ENCODE measurements at regions not wholly inside any gene's neighbourhood (a gene's known extent, or its start where the extent isn't known, plus 50 kb on each side); places are given as distances from the start of the nearest gene placed in this dataset.

DNA sequence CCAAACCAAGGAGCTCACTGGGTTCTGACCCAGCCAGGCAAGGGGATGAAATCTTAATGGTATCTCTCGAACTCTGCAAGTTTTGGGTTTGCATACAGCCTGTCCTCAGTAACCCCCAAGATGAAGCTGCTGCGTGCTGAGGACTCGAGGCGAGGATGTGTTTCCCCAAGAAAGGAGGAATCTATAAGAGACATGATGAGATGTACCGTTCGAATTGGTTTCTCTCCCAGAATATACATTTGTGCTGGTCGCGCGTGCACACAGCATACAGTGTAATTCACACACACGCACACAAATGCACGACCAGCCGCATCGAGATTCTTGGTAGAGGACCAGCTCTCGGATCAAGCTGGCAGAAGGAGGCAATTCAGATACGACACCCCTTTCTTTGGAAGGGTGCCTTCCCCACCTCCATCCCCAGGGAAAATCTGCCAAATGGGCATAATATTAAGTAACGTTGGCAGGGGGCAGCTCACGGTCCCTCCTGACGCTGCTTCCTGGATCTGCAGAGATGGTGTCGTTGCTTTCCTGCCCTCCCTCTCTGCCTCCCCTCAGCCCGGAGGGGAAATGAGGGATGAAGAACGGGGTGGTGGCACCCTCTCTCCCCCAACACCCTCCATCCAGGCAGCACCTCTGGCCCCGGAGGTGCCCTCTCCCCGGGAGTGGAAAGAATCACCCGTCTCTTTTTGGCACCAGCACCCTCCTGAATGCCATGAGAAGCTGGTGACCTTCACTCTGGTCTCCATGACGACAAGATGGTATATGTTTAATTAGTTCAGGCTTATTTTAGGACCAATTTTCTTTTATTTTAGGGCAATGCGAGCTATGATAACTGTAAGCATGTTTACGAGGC is 310.2 kb downstream of the ZNF536 start:
- TF ChIP-seq POLR2A (IDR thresholded peaks at IDR 0.05) = no peak
- TF ChIP-seq, protein P1, sequence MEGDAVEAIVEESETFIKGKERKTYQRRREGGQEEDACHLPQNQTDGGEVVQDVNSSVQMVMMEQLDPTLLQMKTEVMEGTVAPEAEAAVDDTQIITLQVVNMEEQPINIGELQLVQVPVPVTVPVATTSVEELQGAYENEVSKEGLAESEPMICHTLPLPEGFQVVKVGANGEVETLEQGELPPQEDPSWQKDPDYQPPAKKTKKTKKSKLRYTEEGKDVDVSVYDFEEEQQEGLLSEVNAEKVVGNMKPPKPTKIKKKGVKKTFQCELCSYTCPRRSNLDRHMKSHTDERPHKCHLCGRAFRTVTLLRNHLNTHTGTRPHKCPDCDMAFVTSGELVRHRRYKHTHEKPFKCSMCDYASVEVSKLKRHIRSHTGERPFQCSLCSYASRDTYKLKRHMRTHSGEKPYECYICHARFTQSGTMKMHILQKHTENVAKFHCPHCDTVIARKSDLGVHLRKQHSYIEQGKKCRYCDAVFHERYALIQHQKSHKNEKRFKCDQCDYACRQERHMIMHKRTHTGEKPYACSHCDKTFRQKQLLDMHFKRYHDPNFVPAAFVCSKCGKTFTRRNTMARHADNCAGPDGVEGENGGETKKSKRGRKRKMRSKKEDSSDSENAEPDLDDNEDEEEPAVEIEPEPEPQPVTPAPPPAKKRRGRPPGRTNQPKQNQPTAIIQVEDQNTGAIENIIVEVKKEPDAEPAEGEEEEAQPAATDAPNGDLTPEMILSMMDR (IDR thresholded peaks at IDR 0.05) = no peak

All from tibial nerve (tissue), 3 donors.